GM12878 (cell line): ENCODE measurements at regions not wholly inside any gene's neighbourhood (a gene's known extent, or its start where the extent isn't known, plus 50 kb on each side); places are given as distances from the start of the nearest gene placed in this dataset.

Experiments
- ATAC-seq: fragments of 200-7000 bp; cut with Tn5 transposase; 3 replicates; pipeline ENCODE4 v1.9.1; 2020; ENCODE audit warnings: mild to moderate bottlenecking, moderate library complexity
- BruUV-seq: library from RNA; stranded (reverse); fragments of 400-500 nt; replicated peaks from 2 replicates; lab custom pipeline; 2021; lab: Mats Ljungman, UMichigan
- CTCF ChIA-PET: fragments of 300-600 bp; sonication (Branson Sonifier 250); formaldehyde crosslinking; extraction: SDS; loops from one replicate; lab custom pipeline; 2021; ENCODE audit warnings: inconsistent platforms; lab: Yijun Ruan, JAX
- POLR2A ChIA-PET: fragments of 350-600 bp; formaldehyde crosslinking; extraction: SDS; loops from one replicate; lab custom pipeline; 2021; ENCODE audit warnings: inconsistent platforms; lab: Charles Lee
- RAD21 ChIA-PET: fragments of 300-600 bp; sonication (Branson Sonifier 250); formaldehyde crosslinking; loops from one replicate; lab custom pipeline; 2023; ENCODE audit warnings: antibody characterized with exemption; ENCODE audit not compliant: unreplicated experiment; lab: Charles Lee
- SMC1A ChIA-PET: fragments of 300-600 bp; sonication (Branson Sonifier 250); formaldehyde crosslinking; loops from one replicate; lab custom pipeline; 2023; ENCODE audit not compliant: unreplicated experiment, uncharacterized antibody; lab: Charles Lee
- DNase-seq: peaks from one replicate; pipeline ENCODE4 v3.0.0-alpha.2; 2011; ENCODE audit warnings: low read depth, low spot score
- FAIRE-seq: peaks from 3 replicates; lab custom pipeline; 2011; peaks lifted over from hg19 to GRCh38; lab: Jason Lieb, UNC
- H2AFZ ChIP-seq: 2 replicates; pipeline ENCODE4 v1.6.0; 2011; ENCODE audit warnings: low read depth, low read length, control low read depth; ENCODE audit not compliant: control insufficient read depth
- H3K27ac ChIP-seq: 2 replicates; pipeline ENCODE4 v1.5.1; 2011; ENCODE audit warnings: control low read depth; ENCODE audit not compliant: control insufficient read depth, insufficient read depth
- H3K27me3 ChIP-seq, 2 experiments: replicated peaks in 1 of 2; 2 replicates each; pipeline versions ENCODE4 v1.6.0 to v1.6.1; 2011; ENCODE audit warnings: low read length in 1 of 2; ENCODE audit not compliant: control insufficient read depth in 2 of 2, insufficient read depth in 2 of 2
- H3K36me3 ChIP-seq, 2 experiments: 2 replicates each; pipeline ENCODE4 v1.5.1; 2011; ENCODE audit warnings: low read length in 1 of 2; ENCODE audit not compliant: control insufficient read depth in 2 of 2, insufficient read depth in 2 of 2
- H3K4me1 ChIP-seq: 2 replicates; pipeline ENCODE4 v1.6.1; 2011; ENCODE audit warnings: mild to moderate bottlenecking, low read length, moderate library complexity, mixed read lengths; ENCODE audit not compliant: control insufficient read depth, insufficient read depth
- H3K4me2 ChIP-seq: 2 replicates; pipeline ENCODE4 v1.6.0; 2011; ENCODE audit warnings: control low read depth; ENCODE audit not compliant: control insufficient read depth, insufficient read depth
- H3K4me3 ChIP-seq: fragments of 200-600 bp; sonication (generic); 2 replicates; pipeline ENCODE4 v1.5.1; 2016
- H3K79me2 ChIP-seq: 2 replicates; pipeline ENCODE4 v1.6.0; 2011; ENCODE audit warnings: low read length; ENCODE audit not compliant: control insufficient read depth, insufficient read depth
- H3K9ac ChIP-seq: 2 replicates; pipeline ENCODE4 v1.8.0; 2011; ENCODE audit warnings: low read length, control low read depth, mixed read lengths; ENCODE audit not compliant: control insufficient read depth, insufficient read depth
- H3K9me3 ChIP-seq: replicated peaks from 3 replicates; pipeline ENCODE4 v1.5.1; 2011; ENCODE audit warnings: mild to moderate bottlenecking, low read length; ENCODE audit not compliant: control insufficient read depth, insufficient read depth
- H4K20me1 ChIP-seq: 2 replicates; pipeline ENCODE4 v1.6.0; 2011; ENCODE audit not compliant: control insufficient read depth, insufficient read depth
- FOXM1 ChIP-seq: IDR thresholded peaks from 2 replicates; pipeline ENCODE4 v1.6.1; 2012; ENCODE audit warnings: low read depth, mild to moderate bottlenecking, inconsistent platforms, low read length, moderate library complexity
- HDAC2 ChIP-seq: fragments of 200-600 bp; sonication (generic); IDR thresholded peaks from 2 replicates; pipeline ENCODE4 v1.6.1; 2017
- MLLT1 ChIP-seq: fragments of 450-650 bp; IDR thresholded peaks from 2 replicates; pipeline ENCODE4 v1.6.1; 2016; ENCODE audit warnings: mild to moderate bottlenecking
- MTA3 ChIP-seq: IDR thresholded peaks from 2 replicates; pipeline ENCODE4 v1.6.1; 2012; ENCODE audit warnings: low read length, inconsistent platforms, borderline replicate concordance
- NFXL1 ChIP-seq: fragments of 450-650 bp; IDR thresholded peaks from 2 replicates; pipeline ENCODE4 v1.6.1; 2017; ENCODE audit warnings: antibody characterized with exemption, mild to moderate bottlenecking, borderline replicate concordance
- NKRF ChIP-seq: fragments of 450-650 bp; conservative IDR thresholded peaks from 2 replicates; pipeline ENCODE4 v1.6.1; 2017; ENCODE audit warnings: mild to moderate bottlenecking, moderate library complexity
- PBX3 ChIP-seq: IDR thresholded peaks from 2 replicates; pipeline ENCODE4 v1.6.1; 2011; ENCODE audit warnings: mild to moderate bottlenecking, low read depth, low read length, moderate library complexity; ENCODE audit not compliant: insufficient replicate concordance
- SREBF2 ChIP-seq: IDR thresholded peaks from 2 replicates; pipeline ENCODE4 v1.6.1; 2012; ENCODE audit warnings: mild to moderate bottlenecking, low read length
- WGBS: methylation state at CpG from one replicate; pipeline ENCODE4 v1.1.6; 2016; ENCODE audit warnings: low lambda C conversion rate; ENCODE audit not compliant: insufficient replicate concordance, insufficient coverage; ENCODE audit errors: missing lambda C conversion rate; 5-methylcytosine and 5-hydroxymethylcytosine counted together
- in situ Hi-C: fragments of 300-500 bp; cut with MboI; formaldehyde crosslinking; loops from 9 replicates; pipeline ENCODE4 v1.14.3; 2018; ENCODE audit warnings: mixed read lengths
- intact Hi-C: fragments of 100-400 bp; cut with micrococcal nuclease; formaldehyde crosslinking; loops from one replicate; pipeline ENCODE4 v1.14.2; 2022; ENCODE audit not compliant: unreplicated experiment

- no peak overlapping the region for H3K4me3 ChIP-seq
- no peak overlapping the region for H3K4me2 ChIP-seq
- FAIRE-seq, result no peak
- H3K9me3 ChIP-seq, result no peaks in the 10 kb centered on the region
- no peak for ATAC-seq
- in situ Hi-C loops (no loop called here), intact Hi-C loops (no loop called here)
- H2AFZ ChIP-seq, result no peak overlapping the region
- SMC1A ChIA-PET, result no interaction called here
- H3K27me3 ChIP-seq, result no peaks in the 10 kb centered on the region
- no peaks in the 10 kb centered on the region for H3K36me3 ChIP-seq
- H3K4me1 ChIP-seq, result no peaks in the 10 kb centered on the region
- H3K27ac ChIP-seq, result no peak overlapping the region
- no peaks in the 10 kb centered on the region for H4K20me1 ChIP-seq
- no TSS peak for BruUV-seq
- no peak for DNase-seq
- RAD21 ChIA-PET, result no interaction called here
- no peak overlapping the region for H3K9ac ChIP-seq
- no peaks in the 10 kb centered on the region for H3K79me2 ChIP-seq
- POLR2A ChIA-PET, result no interaction called here
- WGBS, result 97% methylated on average over 3 of the region's 3 CpGs
- TF ChIP-seq SREBF2 (no peak), HDAC2 (no peak), FOXM1 (no peak), PBX3 (no peak)
- CTCF ChIA-PET, result no interaction called here
Observed at GRCh38 chr15:39078026-39078425, 502.9 kb upstream of the THBS1 start.

- no peaks in the 10 kb centered on the region for H3K9me3 ChIP-seq
- TF ChIP-seq NKRF (no peak), MTA3 (no peak), MLLT1 (no peak), NFXL1 (no peak)
- H3K9ac ChIP-seq, result no peak overlapping the region
- ChIA-PET CTCF (no interaction called here), POLR2A (no interaction called here), RAD21 (no interaction called here), SMC1A (no interaction called here)
- H3K4me2 ChIP-seq, result no peak overlapping the region
- H3K27ac ChIP-seq, result no peak overlapping the region
- H3K36me3 ChIP-seq, result no peaks in the 10 kb centered on the region
- DNase-seq (no peak), FAIRE-seq (no peak), ATAC-seq (no peak)
- no peaks in the 10 kb centered on the region for H3K4me1 ChIP-seq
- H3K4me3 ChIP-seq, result no peak overlapping the region
- no peaks in the 10 kb centered on the region for H3K79me2 ChIP-seq
- H4K20me1 ChIP-seq, result no peaks in the 10 kb centered on the region
- in situ Hi-C loops (no loop called here), intact Hi-C loops (no loop called here)
- no peaks in the 10 kb centered on the region for H3K27me3 ChIP-seq
- H2AFZ ChIP-seq, result no peak overlapping the region
- WGBS, result 28% methylated on average over 6 of the region's 6 CpGs
- BruUV-seq, result no TSS peak
Observed at GRCh38 chr15:39079296-39079847, 501.5 kb upstream of the THBS1 start.
